IMR-90 (cell line): ENCODE measurements at regions not wholly inside any gene's neighbourhood (a gene's known extent, or its start where the extent isn't known, plus 50 kb on each side); places are given as distances from the start of the nearest gene placed in this dataset.

Source experiments
- BHLHE40 ChIP-seq: fragments of 150-350 bp; IDR thresholded peaks from 2 replicates; pipeline ENCODE4 v1.6.1; 2016; ENCODE audit warnings: mild to moderate bottlenecking, low read depth, low read length
- MAFK ChIP-seq: IDR thresholded peaks from 2 replicates; pipeline ENCODE4 v1.6.1; 2012; ENCODE audit warnings: low read depth, low read length, improper control_type of control experiment
- POLR2A ChIP-seq: IDR thresholded peaks from 2 replicates; pipeline ENCODE4 v1.6.1; 2012; ENCODE audit warnings: mild to moderate bottlenecking, low read depth, low read length
- RAD21 ChIP-seq: IDR thresholded peaks from 2 replicates; pipeline ENCODE4 v1.6.1; 2012; ENCODE audit warnings: low read length, improper control_type of control experiment
- RCOR1 ChIP-seq: IDR thresholded peaks from 2 replicates; pipeline ENCODE4 v1.6.1; 2012; ENCODE audit warnings: mild to moderate bottlenecking, low read length, improper control_type of control experiment; ENCODE audit not compliant: insufficient replicate concordance
- RFX5 ChIP-seq: IDR thresholded peaks from 2 replicates; pipeline ENCODE4 v1.8.0; 2012; ENCODE audit warnings: low read depth, mild to moderate bottlenecking, low read length, moderate library complexity
- SMC3 ChIP-seq: fragments of 150-350 bp; IDR thresholded peaks from 2 replicates; pipeline ENCODE4 v1.6.1; 2016; ENCODE audit warnings: low read depth, mild to moderate bottlenecking, antibody characterized with exemption, low read length, moderate library complexity
- TF ChIP-seq, protein P1 (sequence below): conservative IDR thresholded peaks from 2 replicates; pipeline ENCODE4 v1.5.1; 2012; ENCODE audit warnings: mild to moderate bottlenecking, low read depth, low read length, improper control_type of control experiment
- TF ChIP-seq, protein P2 (sequence below): fragments of 150-350 bp; IDR thresholded peaks from 2 replicates; pipeline ENCODE4 v1.6.1; 2016; ENCODE audit warnings: low read depth, mild to moderate bottlenecking, low read length, moderate library complexity, borderline replicate concordance

DNA sequence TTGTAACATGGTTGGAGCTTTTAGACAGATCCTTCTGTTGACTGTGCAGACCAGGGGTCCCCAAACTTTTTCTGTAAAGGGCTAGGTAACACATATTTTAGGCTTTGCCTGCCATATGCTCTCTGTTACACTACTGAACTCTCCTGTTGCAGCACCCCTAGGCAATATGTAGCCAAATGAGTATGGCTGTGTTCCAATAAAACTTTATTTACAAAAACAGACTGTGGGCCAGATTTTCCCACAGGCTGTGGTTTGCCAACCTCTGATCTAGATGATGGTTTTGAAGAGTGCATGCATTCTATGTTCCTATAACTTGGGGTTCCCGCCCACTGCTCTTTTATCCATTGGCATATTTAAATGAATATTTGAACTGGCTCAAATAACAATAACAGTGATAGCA is 180.3 kb upstream of the VASH1 start:
- TF ChIP-seq, protein P1, sequence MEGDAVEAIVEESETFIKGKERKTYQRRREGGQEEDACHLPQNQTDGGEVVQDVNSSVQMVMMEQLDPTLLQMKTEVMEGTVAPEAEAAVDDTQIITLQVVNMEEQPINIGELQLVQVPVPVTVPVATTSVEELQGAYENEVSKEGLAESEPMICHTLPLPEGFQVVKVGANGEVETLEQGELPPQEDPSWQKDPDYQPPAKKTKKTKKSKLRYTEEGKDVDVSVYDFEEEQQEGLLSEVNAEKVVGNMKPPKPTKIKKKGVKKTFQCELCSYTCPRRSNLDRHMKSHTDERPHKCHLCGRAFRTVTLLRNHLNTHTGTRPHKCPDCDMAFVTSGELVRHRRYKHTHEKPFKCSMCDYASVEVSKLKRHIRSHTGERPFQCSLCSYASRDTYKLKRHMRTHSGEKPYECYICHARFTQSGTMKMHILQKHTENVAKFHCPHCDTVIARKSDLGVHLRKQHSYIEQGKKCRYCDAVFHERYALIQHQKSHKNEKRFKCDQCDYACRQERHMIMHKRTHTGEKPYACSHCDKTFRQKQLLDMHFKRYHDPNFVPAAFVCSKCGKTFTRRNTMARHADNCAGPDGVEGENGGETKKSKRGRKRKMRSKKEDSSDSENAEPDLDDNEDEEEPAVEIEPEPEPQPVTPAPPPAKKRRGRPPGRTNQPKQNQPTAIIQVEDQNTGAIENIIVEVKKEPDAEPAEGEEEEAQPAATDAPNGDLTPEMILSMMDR = no peak
- TF ChIP-seq MAFK (no peak), RAD21 (no peak), RFX5 (no peak), POLR2A (no peak), RCOR1 (no peak), BHLHE40 (no peak), SMC3 (no peak)
- TF ChIP-seq, protein P2, sequence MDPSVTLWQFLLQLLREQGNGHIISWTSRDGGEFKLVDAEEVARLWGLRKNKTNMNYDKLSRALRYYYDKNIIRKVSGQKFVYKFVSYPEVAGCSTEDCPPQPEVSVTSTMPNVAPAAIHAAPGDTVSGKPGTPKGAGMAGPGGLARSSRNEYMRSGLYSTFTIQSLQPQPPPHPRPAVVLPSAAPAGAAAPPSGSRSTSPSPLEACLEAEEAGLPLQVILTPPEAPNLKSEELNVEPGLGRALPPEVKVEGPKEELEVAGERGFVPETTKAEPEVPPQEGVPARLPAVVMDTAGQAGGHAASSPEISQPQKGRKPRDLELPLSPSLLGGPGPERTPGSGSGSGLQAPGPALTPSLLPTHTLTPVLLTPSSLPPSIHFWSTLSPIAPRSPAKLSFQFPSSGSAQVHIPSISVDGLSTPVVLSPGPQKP = no peak
